Fibroblast of the aortic adventitia (primary cell): ENCODE measurements at regions not wholly inside any gene's neighbourhood (a gene's known extent, or its start where the extent isn't known, plus 50 kb on each side); places are given as distances from the start of the nearest gene placed in this dataset.
"Not testable (repeated sequence)": the region's sequence is repeated elsewhere in the genome, so short reads cannot be mapped to it uniquely, and the experiment has no call there.

Experiments used
- DNase-seq: peaks from one replicate; pipeline ENCODE4 v3.0.0-alpha.2; 2010; ENCODE audit warnings: low read depth
- H3K4me3 ChIP-seq: 2 replicates; pipeline ENCODE4 v1.5.1; 2011; ENCODE audit warnings: low read depth, mild to moderate bottlenecking, control low read depth, low read length, moderate library complexity
- TF ChIP-seq, protein P1 (sequence below): IDR thresholded peaks from 2 replicates; pipeline ENCODE4 v1.5.1; 2011; ENCODE audit warnings: mild to moderate bottlenecking, low read length, control low read depth, inconsistent platforms; ENCODE audit not compliant: insufficient read depth

- TF ChIP-seq, protein P1, sequence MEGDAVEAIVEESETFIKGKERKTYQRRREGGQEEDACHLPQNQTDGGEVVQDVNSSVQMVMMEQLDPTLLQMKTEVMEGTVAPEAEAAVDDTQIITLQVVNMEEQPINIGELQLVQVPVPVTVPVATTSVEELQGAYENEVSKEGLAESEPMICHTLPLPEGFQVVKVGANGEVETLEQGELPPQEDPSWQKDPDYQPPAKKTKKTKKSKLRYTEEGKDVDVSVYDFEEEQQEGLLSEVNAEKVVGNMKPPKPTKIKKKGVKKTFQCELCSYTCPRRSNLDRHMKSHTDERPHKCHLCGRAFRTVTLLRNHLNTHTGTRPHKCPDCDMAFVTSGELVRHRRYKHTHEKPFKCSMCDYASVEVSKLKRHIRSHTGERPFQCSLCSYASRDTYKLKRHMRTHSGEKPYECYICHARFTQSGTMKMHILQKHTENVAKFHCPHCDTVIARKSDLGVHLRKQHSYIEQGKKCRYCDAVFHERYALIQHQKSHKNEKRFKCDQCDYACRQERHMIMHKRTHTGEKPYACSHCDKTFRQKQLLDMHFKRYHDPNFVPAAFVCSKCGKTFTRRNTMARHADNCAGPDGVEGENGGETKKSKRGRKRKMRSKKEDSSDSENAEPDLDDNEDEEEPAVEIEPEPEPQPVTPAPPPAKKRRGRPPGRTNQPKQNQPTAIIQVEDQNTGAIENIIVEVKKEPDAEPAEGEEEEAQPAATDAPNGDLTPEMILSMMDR = no peak
- H3K4me3 ChIP-seq = no peak overlapping the region
- no peak for DNase-seq
These were observed 135.3 kb downstream of the THBS2 start for GRCh38 chr6:169118346-169118830.

DNA sequence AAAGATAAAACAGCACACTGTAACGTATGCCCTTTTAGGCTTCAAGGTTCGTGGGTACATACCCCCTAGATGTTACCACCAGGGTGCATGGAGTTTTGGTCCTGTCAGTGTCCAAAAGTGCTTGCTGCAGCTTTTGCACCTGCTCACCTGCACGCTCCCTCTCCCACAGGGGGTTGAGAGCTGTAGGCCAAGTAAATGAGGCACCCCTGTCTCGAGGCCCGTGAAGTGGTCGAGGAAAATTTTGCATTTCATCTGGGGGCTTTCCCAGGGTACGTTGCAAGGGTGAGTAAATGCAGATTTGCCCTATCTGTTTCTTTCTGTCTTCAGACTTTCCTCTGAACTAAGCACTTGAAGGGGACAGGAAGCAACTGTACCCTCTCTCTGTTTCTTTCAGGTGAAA, 136.0 kb downstream of the THBS2 start:
- H3K4me3 ChIP-seq = no peak overlapping the region
- no peak for DNase-seq
- TF ChIP-seq, protein P1 = no peak

GRCh38 chr6:169115632-169116031, 138.0 kb downstream of the THBS2 start:
- DNase-seq = peak; percentile 51
- no peak overlapping the region for H3K4me3 ChIP-seq
- TF ChIP-seq, protein P1 = no peak

GRCh38 chr6:169114632-169115031, 139.0 kb downstream of the THBS2 start:
- not testable (repeated sequence) for H3K4me3 ChIP-seq, DNase-seq

GRCh38 chr6:169112483-169113320, 140.9 kb downstream of the THBS2 start:
- TF ChIP-seq, protein P1 = no peak

GRCh38 chr6:169111203-169111602, 142.4 kb downstream of the THBS2 start:
- TF ChIP-seq, protein P1 = no peak
- no peak overlapping the region for H3K4me3 ChIP-seq
- no peak for DNase-seq

More at GRCh38 chr6:169112483-169113320, 140.9 kb downstream of the THBS2 start:
- no peak for DNase-seq
- no peak overlapping the region for H3K4me3 ChIP-seq

- no peak for DNase-seq
- no peak overlapping the region for H3K4me3 ChIP-seq
- TF ChIP-seq, protein P1 = no peak
These were observed 144.0 kb downstream of the THBS2 start for GRCh38 chr6:169109411-169110220.
